NCI-H524 (cell line): ENCODE measurements at regions not wholly inside any gene's neighbourhood (a gene's known extent, or its start where the extent isn't known, plus 50 kb on each side); places are given as distances from the start of the nearest gene placed in this dataset.
A peak's percentile ranks its signal among the peaks of the same experiment; 100 is the strongest.
"Not testable (repeated sequence)": the region's sequence is repeated elsewhere in the genome, so short reads cannot be mapped to it uniquely, and the experiment has no call there.

ENCODE experiments used
- DNase-seq, 2 experiments: peaks; one replicate each; lab custom pipeline; 2025; lab: John Stamatoyannopoulos, UW

DNA sequence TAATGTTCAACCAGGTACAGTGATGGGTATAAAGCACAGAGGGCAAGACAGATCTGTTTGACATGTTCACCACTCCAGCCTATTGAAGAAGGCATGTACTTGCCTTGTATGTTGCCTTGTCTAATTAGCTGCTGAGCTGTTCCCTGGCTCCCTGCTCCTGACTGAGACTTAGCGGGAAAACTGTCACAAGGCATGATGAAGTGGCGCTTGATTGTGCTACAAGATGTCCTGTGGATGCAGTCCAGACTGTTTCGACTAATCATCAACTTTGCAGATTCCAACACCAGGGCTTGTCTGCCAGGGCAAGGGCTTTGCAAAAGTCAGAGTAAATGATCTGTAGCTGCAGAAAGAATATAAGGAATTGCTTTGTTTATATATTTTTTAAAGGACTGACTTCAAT is 136.2 kb upstream of the NRBF2 start:
- no peak for DNase-seq

DNA sequence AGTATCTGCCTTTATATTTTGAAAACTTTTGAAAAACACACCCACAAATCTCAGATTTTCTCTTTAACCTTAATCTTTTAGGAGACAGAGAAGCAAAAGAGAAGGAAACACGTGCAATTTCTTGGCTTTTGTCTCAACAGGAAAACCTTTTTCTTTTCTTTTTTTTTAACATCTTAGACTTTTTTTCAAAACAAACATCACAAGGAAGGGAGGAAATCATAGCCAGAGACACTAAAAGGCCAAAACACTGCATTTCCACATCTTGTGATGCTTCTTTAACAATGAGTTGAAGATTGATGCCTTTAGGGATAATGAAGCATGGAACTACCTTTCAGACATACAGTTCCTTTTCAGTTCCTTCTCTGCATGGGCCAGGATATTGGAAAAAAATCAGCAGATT is 136.6 kb upstream of the NRBF2 start:
- DNase-seq = no peak

DNA sequence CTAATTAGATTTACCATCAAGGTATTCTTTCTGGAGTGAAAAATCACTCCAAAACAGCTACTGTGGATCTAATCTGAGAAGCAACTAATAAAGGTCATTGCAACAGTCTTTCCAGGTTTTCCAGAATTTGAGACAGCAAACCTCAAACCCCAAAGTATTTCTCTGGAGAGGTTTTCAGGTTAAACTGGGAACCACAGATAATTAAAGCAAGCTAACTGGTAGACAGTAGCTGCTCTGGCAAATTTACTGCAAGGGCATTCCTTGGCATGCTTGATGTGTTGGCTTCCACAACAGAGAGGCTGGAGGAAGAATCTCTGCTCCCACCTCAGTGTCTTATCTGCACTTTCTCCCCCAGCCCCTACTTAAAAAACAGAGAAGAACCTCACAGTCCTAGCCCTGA is 140.0 kb upstream of the NRBF2 start:
- DNase-seq = no peak

DNA sequence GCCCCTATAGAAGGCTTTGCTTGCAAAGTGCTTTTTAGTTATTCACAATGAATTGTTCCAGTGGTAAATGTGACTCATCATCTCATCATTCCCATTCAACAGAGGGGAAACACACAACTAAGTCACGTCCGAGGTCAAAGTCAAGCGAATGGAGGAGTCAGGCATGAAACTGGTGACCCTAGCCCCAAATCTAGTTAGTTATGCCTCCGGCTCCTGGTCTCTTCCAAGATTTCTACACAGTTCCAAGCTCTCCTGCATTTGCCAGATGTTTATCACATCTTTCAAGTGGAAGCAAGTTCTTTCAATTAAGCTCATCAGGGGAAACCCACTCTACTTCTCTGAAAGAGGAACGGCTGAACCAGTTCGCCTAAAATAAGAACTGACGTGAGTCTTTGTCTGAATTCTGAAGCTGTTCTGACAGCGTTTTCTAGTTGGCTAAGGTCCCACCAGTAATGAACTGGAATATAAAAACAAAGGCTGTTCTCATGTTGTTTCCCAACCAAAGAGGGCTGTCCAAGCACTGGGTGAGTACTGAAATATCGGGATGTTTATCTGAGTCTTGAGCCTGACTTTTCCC is 140.9 kb upstream of the NRBF2 start:
- no peak for DNase-seq

DNA sequence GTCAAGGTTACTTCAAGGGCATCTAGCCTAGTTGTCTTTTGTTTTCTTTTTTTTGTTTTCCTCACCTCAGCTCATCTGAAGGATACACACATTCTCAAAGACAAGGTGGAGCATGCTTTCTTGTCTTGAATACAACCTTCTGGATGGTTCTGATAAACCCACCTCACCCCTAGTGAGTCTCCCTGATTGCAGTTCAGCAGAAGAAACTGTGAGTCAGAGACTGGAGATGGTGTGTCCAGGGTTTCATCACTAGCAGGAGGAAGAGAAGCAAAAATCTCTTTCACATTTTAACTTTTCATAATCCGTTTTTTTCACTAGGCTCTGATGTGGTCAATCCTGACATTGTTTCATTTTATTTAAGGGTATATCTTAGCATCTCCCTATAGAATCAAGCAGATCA is 143.0 kb upstream of the NRBF2 start:
- DNase-seq = no peak

DNA sequence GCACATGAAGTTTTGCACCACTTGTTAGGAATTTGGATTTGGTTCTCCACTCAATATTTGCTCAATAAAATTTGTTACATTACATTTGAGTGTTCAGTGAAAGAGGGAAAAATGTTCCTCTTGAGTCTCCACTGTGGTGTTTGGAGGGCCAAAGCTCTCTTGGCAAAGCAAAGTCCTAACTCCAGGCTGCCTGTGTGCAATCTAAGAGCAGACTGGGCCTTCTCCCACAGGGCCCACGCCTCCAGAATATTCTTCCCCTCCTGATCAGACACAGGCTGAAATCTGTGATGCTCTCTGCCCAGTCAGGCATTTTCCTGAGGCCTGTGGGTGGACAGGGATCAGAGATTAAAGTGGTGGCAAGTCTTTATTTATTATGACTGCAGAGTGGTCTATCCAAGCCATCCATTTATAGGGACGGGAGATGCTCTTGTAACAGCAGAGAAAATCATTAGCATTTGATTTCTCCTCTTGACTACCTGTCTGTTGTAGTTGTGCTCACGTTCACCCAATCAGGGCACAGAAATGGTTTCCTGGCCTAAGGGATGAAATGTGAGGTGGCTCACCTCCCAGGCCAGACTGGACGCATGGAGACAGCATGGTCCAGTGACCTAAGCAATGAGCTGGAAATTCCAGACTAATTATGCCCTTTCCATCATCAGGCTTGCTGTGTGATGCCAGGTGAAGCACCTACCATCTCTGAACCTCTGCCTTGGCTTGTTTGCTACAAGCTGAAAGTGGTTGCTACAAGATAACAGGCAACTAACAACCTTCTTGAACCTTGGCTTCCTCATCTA is 147.1 kb upstream of the NRBF2 start:
- no peak for DNase-seq

DNA sequence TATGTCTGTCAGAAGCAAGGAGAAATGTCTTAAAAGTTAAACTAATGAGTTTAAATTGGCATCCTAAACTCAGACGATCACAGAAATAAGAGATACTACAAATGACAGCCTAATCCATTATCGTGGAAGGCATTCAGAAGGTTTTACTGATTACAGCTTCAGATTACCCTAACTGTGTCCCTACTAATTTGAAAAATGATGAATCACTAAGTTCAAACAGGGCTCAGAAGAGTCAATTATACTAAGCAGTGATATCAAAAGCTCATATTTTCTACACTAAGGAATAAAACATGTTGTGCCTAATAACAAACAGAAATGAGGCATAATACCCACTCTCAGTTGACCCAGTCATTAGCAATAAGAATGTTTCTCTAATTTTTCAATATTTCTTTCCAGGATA is 152.0 kb upstream of the NRBF2 start:
- no peak for DNase-seq

DNA sequence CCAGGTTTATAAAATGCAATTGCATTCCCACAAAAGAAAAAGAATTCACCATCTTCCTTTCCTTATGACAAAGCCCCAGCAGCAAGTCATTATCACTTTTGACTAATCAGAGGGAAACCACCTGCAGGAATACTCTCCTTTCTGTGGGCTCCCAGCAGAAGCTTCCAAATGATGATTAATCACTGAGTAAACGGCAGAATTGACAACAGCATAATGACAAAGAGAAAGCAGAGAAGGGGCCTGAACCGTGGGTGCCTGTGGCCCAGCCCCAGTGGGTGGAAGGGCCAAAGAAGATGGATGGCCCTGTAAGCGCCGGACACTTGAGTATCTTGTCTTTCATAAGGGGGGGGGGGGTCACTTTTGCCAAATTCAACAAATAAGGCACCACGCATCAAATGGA is 152.4 kb upstream of the NRBF2 start:
- DNase-seq = no peak

DNA sequence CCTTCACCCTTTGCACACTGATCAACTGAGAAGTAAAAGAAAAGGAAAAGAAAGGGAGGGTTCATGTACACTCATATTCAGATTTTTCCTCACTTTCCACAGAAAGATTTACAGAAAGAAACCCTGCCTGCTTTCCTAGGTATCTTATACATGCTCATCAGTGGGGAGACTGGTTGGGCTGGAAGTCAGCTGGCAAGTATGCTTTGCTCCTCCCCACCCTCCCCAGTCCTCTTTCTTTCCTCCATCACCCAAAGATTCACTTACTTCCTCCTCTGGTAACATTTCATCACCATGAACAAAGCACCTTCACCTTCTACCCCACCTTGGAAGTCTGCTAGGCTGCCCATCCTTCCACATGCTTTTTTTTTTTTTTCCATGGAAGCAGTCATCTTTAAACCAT is 153.2 kb upstream of the NRBF2 start:
- DNase-seq = no peak

DNA sequence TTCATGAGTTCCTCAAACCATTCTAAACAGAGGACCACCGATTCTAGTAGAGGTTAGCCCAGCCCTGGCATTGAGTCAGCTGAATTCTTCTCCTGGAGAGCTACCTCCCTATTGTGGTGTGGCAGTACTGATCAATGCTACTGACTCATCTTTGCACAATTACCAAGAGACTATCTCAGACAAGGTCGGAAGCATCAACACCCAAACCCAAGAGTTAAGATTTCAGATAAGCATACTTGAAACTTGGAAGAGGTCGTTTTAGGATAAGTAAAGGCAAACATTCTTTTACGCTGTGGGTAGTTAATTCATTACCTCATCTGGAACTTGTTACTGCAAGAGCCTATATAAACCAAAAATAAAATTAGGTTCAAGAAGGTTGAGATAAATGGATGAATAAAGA is 154.6 kb upstream of the NRBF2 start:
- no peak for DNase-seq

DNA sequence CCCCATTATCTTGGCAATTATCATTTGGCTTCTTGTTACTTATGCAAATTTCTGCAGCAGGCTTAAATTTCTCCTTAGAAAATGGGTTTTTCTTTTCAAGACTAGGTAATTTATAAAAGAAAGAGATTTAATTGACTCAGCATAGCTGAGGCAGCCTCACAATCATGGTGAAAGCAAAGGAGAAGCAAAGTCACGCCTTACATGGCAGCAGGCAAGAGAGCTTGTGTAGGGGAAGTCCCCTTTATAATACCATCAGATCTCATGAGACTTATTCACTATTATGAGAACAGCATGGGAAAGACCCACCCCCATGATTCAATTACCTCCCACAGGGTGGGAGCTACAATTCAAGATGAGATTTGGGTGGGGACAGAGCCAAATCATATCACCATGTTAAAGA is 158.3 kb upstream of the NRBF2 start:
- not testable (repeated sequence) for DNase-seq

DNA sequence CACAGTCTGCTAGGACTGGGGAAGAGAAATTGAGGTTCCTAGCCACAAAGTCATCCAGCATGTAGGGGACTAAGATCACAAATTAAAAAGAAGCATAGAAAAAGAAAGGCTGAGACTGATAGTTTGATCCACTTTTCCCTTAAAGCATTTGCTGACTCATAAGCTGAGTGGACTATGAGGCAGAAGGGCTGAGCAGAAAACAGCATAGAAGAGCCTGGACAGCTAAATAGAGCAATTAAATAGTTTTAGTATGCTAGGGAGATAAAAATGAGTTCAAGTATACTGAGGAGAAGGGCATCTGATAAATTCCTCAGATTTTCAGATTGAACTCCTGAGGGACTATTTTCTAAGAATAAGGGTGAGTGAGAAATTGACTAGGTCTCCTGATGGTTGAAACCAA is 155.9 kb upstream of the EGR2 start:
- no peak for DNase-seq

DNA sequence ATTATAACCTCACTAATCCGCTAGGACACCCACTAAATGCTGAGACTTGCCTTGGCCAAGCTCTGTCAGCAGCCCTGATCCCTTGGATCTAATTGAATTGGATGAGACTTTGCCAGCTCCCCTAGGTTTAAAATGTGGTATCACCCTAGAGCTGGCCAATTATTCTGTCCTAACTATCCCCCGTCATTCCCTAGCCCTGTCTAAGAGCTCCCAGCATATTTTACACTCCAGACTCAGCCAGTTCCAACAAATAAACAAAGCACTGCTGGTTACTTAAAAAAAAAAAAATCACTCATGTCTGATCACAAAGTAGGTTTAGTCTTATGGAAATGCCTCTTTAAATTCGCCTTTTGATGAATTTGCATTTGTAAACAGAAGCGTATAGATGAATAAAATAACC is 147.9 kb upstream of the EGR2 start:
- no peak for DNase-seq

DNA sequence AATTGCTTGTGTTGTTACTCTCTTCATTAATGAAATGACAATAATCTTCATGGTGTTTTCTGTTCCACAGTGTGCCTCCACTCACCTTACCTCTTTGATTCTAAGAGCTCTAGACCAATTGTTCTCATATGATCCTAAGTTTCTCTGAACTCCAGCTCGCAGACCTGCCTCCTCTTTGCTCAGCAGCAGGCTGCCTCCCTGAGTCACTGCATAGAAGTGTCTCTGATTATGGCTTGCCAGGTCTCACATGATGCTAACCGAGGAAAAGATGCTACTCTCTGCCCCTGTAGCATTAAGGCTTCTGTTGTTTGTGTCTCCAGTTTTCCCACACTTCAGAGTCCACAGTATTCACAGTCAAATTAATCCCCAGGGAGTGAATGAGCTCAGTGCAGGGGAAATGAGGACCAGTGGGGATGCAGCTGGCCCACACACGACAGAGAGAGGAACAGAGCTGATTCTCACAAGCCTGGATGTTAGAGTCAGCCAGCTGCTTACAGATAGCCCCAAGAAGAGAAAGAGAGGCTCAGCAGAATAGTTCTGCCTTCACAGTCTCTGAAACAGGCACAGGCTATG is 145.9 kb upstream of the EGR2 start:
- peak in 1 of 2 experiments; percentile 20 for DNase-seq

DNA sequence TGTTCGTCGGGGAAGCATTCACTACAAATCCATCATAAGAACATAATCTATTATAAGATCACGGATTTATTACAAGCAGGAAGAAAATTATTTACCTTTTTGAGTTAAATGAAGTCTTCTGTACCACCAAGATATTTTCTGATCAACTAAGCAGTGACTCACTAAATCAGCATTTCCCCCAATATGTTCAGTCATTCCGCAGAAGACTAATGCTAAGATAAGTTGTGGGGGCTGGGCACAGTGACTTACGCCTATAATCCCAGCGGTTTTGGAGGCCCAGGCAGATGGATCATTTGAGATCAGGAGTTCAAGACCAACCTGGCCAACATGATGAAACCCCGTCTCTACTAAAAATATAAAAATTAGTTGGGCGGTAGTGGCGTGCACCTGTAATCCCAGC is 144.2 kb upstream of the EGR2 start:
- DNase-seq = no peak

DNA sequence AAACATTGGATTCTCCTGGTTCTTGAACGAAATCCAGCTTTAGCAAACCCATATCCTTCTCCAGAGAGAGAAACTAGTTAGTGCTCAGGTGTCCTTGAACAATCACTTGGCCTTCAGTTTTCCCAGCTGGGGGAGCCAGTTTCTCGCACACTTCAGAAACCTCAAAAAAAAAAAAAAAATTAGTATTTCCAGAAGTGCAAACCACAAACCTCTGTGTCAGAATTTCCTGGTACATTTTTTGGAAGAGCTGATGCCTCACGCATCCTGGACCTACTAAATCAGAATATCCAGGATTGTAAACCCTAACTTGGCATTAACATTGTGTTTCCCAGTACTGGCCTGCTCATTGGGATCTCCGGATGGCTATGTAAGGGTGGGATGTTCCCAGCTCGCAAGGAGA is 143.4 kb upstream of the EGR2 start:
- no peak for DNase-seq

DNA sequence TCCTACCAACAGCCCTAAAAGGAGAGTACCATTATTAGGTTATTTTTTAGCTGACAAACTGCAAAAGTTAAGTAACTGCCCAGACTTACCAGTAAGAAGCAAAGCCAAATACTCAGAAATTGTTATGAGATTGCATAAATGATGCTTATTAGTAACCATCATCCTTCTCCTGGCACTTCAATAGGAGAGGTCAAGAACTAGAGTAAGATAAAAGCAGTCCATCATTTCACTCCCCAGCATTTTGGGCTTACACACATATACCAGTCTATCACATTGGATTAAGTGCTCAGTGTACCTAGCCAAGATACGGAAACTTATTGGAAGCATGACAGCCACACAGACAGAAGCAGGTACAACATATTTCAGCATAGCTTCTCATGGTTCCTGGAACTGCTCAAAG is 142.8 kb upstream of the EGR2 start:
- DNase-seq = no peak

DNA sequence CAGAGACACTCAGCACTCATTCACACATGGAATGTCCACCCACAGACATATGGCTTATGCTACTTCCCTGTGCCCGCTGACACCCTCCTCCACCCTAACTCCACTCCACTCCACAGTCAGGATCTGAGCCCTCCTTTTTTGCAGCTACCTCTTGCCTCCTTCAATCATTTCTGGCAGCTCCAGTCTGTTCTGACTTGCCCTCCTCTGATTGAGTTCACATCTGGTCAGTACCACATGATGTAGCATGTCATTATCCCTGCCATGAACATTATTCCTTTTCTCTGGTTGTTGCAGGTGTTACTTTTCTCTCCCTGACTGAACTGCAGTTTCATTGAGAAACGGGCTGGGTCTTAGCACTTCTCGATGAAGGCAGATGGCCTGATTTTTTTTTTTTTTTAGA is 130.1 kb upstream of the EGR2 start:
- DNase-seq = peak; percentile 20 to 67

DNA sequence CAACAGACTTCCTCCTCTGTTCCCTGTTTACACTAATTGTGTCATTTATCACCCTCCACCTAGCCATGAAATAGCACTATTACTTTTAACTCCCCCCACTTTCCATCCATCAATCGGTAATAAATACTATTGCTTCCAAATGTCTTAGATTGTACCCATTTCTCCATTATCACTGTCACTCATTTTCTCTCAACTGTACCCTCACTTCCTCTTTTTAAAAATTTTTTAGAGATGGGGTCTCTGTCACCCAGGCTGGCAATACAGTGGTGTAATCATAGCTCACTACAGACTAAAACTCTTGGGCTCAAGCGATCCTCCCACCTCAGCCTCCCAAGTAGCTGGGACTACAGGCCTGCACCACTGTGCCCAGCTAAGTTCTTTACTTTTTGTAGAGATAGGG is 123.5 kb upstream of the EGR2 start:
- DNase-seq = no peak

DNA sequence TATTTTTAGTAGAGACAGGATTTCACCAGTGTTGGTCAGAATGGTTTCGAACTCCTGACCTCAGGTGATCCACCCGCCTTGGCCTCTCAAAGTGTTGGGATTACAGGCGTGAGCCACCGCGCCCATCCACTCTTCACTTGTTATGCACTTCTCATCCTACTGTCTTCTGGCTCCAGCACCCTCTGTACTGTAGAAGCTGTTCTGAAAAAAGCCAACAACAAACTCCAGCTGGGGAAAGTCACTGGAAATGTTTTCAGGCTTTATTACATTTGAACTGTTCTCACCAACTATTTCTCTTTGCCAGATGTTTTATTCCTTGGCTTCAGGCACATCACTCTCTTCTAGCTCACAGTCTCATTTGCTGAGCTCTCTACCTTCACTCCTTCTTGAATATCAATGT is 122.5 kb upstream of the EGR2 start:
- no peak for DNase-seq

DNA sequence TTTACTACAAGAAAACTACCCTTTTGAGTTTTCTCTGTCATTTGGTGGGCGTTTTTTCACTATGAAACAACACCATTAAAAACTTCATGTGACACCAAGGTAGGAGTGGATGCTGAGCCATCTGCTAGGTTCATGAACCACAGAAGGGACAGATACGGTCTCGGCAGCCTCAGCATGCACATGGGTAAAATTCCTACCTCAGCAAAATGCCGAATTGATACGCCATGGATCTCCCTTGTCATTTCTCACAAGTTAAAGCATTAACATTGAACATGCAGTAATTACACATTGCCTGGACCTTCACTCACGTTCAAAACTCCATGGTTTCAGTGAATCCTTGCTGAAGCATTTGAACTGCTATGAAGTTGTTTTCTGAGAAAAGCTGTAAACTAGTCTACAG is 121.5 kb upstream of the EGR2 start:
- no peak for DNase-seq

DNA sequence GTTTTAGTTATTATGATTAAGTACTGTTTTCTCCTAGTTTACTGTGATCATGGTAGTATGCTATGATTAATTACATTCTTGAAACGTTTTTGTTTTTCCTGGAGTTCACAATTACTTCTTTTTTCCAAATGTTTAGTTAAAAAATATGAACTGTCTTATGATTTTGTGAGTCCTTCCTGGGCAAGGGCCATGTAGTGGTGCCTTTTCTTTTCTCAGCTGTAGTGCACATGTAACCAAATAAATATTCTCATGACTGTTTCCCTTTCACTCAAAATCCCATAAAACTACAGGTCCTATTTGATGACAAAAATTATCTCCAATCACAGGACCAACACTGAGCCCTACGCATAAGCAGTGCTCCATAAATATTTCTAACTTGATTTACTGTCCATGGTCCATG is 118.9 kb upstream of the EGR2 start:
- DNase-seq = no peak

DNA sequence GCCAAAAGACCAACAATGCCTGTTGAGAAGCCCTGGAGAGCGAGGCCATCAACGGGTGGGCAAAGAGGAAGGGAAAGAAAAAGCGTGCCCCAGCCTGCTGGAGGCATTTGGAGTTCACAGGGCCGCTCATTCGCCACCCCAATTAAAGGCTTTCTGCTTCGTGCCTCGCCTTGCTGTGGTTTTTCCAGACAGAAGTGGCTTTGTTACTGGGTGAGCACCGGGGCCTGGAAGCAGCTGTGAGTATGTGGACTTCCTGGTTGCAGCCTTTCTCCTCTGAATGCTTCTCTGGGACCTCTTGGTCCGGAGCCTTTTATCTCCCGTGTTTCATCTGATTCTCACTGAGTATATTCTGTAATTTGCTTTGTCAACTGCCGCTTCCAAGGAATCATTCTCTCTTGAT is 118.1 kb upstream of the EGR2 start:
- no peak for DNase-seq

DNA sequence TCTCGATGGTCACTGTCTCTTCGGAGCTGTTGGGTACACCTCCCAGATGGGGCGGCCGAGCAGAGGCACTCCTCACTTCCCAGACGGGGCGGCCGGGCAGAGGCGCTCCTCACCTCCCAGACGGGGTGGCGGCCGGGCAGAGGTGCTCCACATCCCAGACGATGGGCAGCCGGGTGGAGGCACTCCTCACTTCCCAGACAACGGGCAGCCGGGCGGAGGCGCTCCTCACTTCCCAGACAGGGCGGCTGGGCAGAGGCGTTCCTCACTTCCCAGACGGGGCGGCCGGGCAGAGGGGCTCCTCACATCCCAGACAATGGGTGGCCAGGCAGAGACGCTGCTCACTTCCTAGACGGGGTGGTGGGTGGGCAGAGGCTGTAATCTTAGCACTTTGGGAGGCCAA is 112.6 kb upstream of the EGR2 start:
- DNase-seq = not testable (repeated sequence)
